ENCODE measurements at regions not wholly inside any gene's neighbourhood (a gene's known extent, or its start where the extent isn't known, plus 50 kb on each side); places are given as distances from the start of the nearest gene placed in this dataset.

DNA sequence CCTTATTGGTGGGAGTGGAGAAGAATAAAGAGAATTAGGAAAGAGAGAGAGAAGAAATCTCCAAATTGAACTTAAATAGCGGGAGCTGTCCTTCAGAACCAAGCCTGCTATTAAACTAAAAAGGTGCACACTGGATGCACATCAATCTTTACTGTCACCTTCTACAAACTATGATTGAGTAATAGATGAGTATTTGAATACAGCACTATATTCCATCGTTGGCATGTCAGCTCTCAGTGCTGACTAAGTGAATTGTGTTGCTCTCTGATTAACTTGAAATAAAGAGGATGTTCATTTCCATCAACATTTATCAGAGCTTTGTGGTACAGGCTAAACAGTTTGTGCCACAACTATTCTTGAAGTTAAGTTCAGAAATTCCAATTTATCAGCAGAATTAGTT is 143.7 kb upstream of the PABPC4L start:
- TF ChIP-seq, protein P1, sequence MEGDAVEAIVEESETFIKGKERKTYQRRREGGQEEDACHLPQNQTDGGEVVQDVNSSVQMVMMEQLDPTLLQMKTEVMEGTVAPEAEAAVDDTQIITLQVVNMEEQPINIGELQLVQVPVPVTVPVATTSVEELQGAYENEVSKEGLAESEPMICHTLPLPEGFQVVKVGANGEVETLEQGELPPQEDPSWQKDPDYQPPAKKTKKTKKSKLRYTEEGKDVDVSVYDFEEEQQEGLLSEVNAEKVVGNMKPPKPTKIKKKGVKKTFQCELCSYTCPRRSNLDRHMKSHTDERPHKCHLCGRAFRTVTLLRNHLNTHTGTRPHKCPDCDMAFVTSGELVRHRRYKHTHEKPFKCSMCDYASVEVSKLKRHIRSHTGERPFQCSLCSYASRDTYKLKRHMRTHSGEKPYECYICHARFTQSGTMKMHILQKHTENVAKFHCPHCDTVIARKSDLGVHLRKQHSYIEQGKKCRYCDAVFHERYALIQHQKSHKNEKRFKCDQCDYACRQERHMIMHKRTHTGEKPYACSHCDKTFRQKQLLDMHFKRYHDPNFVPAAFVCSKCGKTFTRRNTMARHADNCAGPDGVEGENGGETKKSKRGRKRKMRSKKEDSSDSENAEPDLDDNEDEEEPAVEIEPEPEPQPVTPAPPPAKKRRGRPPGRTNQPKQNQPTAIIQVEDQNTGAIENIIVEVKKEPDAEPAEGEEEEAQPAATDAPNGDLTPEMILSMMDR (IDR thresholded peaks at IDR 0.05; ENCODE audit: insufficient read depth, low read length, poor library complexity, severe bottlenecking) = no peak
- no peak for TF ChIP-seq EZH2phosphoT487 (conservative IDR thresholded peaks at IDR 0.05; ENCODE audit: low read length)

Data from SU-DHL-6 (cell line).